OCI-LY1 (cell line): ENCODE measurements at regions not wholly inside any gene's neighbourhood (a gene's known extent, or its start where the extent isn't known, plus 50 kb on each side); places are given as distances from the start of the nearest gene placed in this dataset.

Experiments used
- H2AFZ ChIP-seq: fragments of 200-600 bp; sonication (generic), shearing (Covaris generic); 2 replicates; pipeline ENCODE4 v1.6.0; 2014; ENCODE audit warnings: antibody characterized with exemption, mild to moderate bottlenecking, low read length
- H3F3A ChIP-seq: fragments of 200-600 bp; sonication (generic), shearing (Covaris generic); 2 replicates; pipeline ENCODE4 v1.6.0; 2014; ENCODE audit warnings: mild to moderate bottlenecking, antibody characterized with exemption, low read length, moderate library complexity; ENCODE audit not compliant: insufficient read depth
- H3K27ac ChIP-seq: fragments of 200-600 bp; sonication (generic); 2 replicates; pipeline ENCODE4 v1.5.1; 2014; ENCODE audit warnings: low read length, mixed run types, mild to moderate bottlenecking, low read depth; ENCODE audit not compliant: poor library complexity, severe bottlenecking
- H3K27me3 ChIP-seq: fragments of 200-600 bp; sonication (generic); 2 replicates; pipeline ENCODE4 v1.6.0; 2014; ENCODE audit warnings: antibody characterized with exemption, mild to moderate bottlenecking, low read length, moderate library complexity; ENCODE audit not compliant: insufficient read depth
- H3K36me3 ChIP-seq: fragments of 200-600 bp; sonication (generic); 2 replicates; pipeline ENCODE4 v1.6.1; 2014; ENCODE audit warnings: mild to moderate bottlenecking, antibody characterized with exemption, low read length, moderate library complexity, mixed read lengths; ENCODE audit not compliant: insufficient read depth
- H3K4me1 ChIP-seq: fragments of 200-600 bp; sonication (generic); 2 replicates; pipeline ENCODE4 v1.5.1; 2014; ENCODE audit warnings: mild to moderate bottlenecking, low read length, moderate library complexity; ENCODE audit not compliant: insufficient read depth, severe bottlenecking
- H3K4me2 ChIP-seq: fragments of 200-600 bp; sonication (generic), shearing (Covaris generic); 2 replicates; pipeline ENCODE4 v1.6.1; 2014; ENCODE audit warnings: low read length
- H3K4me3 ChIP-seq: fragments of 200-600 bp; sonication (generic); 2 replicates; pipeline ENCODE4 v1.5.1; 2014; ENCODE audit warnings: low read length, low read depth, mild to moderate bottlenecking, mixed read lengths; ENCODE audit not compliant: poor library complexity, severe bottlenecking
- H3K79me2 ChIP-seq: fragments of 200-600 bp; shearing (Covaris generic); 2 replicates; pipeline ENCODE4 v1.6.1; 2016; ENCODE audit warnings: mixed run types, low read length, mixed read lengths; ENCODE audit not compliant: insufficient read depth
- H3K9ac ChIP-seq: fragments of 200-600 bp; sonication (generic), shearing (Covaris generic); 2 replicates; pipeline ENCODE4 v1.6.1; 2014; ENCODE audit warnings: mild to moderate bottlenecking, low read length, mixed read lengths
- H3K9me2 ChIP-seq: fragments of 200-600 bp; sonication (generic), shearing (Covaris generic); 2 replicates; pipeline ENCODE4 v1.6.1; 2014; ENCODE audit warnings: low read depth, mild to moderate bottlenecking, low read length, mixed read lengths
- H3K9me3 ChIP-seq: fragments of 200-600 bp; shearing (Covaris generic); 2 replicates; pipeline ENCODE4 v1.6.1; 2014; ENCODE audit warnings: low read length, mixed read lengths
- H4K20me1 ChIP-seq: fragments of 200-600 bp; sonication (generic), shearing (Covaris generic); 2 replicates; pipeline ENCODE4 v1.6.0; 2016; ENCODE audit warnings: mild to moderate bottlenecking, low read length; ENCODE audit not compliant: insufficient read depth
- EZH2 ChIP-seq: fragments of 200-600 bp; sonication (generic), shearing (Covaris generic); IDR thresholded peaks from 2 replicates; pipeline ENCODE4 v1.8.0; 2017; ENCODE audit warnings: borderline replicate concordance, mixed run types, mild to moderate bottlenecking, antibody characterized with exemption, low read length, moderate library complexity, mixed read lengths
- TF ChIP-seq, protein P1 (sequence below): fragments of 200-600 bp; sonication (generic), shearing (Covaris generic); IDR thresholded peaks from 2 replicates; pipeline ENCODE4 v1.5.1; 2017; ENCODE audit warnings: mild to moderate bottlenecking, antibody characterized with exemption, low read length, moderate library complexity, mixed read lengths

DNA sequence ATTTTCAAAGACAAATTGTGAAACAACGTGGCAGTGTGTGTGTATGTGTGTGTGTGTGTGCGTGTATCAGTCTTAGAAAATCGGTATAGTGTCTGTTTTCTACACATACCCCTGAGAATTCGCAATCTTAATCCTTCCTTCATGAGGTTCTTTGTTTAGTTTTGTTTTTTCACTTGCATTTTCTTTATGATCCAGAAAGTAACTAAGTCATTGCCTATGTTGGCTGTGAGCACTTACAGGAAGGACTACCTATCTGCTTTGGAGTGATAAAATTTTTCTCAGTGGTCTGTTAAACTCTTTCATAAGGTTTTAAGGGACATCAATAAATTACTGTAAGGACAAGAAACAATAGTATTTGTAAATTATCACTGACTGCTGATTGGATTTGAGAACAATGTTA lies 1587.1 kb downstream of the PCDH9 start:
- Histone ChIP-seq H3K9me2 (no peaks in the 10 kb centered on the region), H3F3A (no peaks in the 10 kb centered on the region), H3K9me3 (peaks cover 10% of the 10 kb centered on the region), H3K79me2 (no peaks in the 10 kb centered on the region), H3K27ac (no peak overlapping the region), H3K4me3 (no peak overlapping the region), H3K4me1 (peaks cover 10% of the 10 kb centered on the region), H3K9ac (no peak overlapping the region), H3K36me3 (no peaks in the 10 kb centered on the region), H3K4me2 (peak overlapping the region; percentile 28; the same call in 1 of the 2 replicates), H3K27me3 (no peaks in the 10 kb centered on the region), H4K20me1 (no peaks in the 10 kb centered on the region), H2AFZ (peak overlapping the region; percentile 76)
- no peak for TF ChIP-seq EZH2
- TF ChIP-seq, protein P1, sequence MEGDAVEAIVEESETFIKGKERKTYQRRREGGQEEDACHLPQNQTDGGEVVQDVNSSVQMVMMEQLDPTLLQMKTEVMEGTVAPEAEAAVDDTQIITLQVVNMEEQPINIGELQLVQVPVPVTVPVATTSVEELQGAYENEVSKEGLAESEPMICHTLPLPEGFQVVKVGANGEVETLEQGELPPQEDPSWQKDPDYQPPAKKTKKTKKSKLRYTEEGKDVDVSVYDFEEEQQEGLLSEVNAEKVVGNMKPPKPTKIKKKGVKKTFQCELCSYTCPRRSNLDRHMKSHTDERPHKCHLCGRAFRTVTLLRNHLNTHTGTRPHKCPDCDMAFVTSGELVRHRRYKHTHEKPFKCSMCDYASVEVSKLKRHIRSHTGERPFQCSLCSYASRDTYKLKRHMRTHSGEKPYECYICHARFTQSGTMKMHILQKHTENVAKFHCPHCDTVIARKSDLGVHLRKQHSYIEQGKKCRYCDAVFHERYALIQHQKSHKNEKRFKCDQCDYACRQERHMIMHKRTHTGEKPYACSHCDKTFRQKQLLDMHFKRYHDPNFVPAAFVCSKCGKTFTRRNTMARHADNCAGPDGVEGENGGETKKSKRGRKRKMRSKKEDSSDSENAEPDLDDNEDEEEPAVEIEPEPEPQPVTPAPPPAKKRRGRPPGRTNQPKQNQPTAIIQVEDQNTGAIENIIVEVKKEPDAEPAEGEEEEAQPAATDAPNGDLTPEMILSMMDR = no peak

DNA sequence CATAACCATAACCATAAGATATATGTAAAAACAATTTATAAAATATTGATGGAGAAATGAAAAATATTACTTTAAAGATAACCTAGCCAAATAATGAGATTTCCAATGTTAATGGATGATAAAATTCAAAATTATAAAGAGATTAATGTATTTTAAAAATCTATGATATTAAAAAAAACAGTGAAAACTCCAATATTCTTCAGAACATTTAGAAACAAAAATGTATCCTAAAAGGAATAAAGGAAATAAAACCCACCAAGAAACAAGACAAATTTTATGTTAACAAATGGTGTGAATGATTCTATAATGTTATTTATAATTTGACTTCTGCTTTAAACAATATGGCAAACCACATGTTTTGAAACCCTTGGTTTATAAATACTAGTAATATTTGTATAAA lies 1587.8 kb downstream of the PCDH9 start:
- Histone ChIP-seq H3K4me1 (peaks cover 12% of the 10 kb centered on the region), H3K9ac (no peak overlapping the region), H3K4me3 (no peak overlapping the region), H3K27ac (no peak overlapping the region), H2AFZ (peak overlapping the region; percentile 76), H4K20me1 (no peaks in the 10 kb centered on the region), H3K9me2 (no peaks in the 10 kb centered on the region), H3K79me2 (no peaks in the 10 kb centered on the region), H3K4me2 (peak overlapping the region; percentile 28; the same call in 1 of the 2 replicates), H3K27me3 (no peaks in the 10 kb centered on the region), H3K9me3 (peaks cover 10% of the 10 kb centered on the region), H3F3A (no peaks in the 10 kb centered on the region), H3K36me3 (no peaks in the 10 kb centered on the region)
- TF ChIP-seq, protein P1 = no peak
- TF ChIP-seq EZH2 = no peak

DNA sequence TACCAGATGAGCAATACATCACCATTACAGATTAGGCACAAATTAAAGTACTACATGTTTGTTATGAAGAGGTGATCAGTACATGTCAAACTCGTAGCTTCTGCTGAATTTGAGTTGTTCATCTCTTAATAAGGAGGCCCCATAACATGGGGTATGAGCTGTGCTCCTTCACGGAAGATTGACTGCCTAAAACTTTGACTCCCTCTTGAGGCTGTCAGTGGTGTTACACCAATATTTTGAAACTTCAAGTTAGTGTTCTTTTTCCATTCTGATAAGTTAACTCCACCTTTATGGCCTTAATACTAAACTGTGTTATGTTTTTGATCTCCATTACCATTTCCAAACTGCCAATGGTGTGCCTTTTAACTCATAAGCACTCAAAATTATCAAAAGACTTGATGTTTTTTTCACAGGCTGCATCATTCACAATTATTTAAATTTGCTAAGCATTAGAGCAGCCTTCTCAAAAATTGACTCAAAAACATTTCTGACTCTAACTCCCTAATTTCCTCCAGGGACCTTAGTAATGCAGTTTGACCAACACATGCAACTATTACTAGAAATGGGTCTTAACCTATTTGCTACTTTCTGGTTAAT lies 1591.5 kb downstream of the PCDH9 start:
- no peak overlapping the region for H3K4me3 ChIP-seq
- H3K27me3 ChIP-seq = no peaks in the 10 kb centered on the region
- H3F3A ChIP-seq = no peaks in the 10 kb centered on the region; the same call in 1 of the 2 replicates
- no peaks in the 10 kb centered on the region for H3K9me2 ChIP-seq
- no peaks in the 10 kb centered on the region for H3K79me2 ChIP-seq
- H3K4me2 ChIP-seq = no peak overlapping the region
- H3K36me3 ChIP-seq = no peaks in the 10 kb centered on the region
- no peak overlapping the region for H3K9ac ChIP-seq
- no peaks in the 10 kb centered on the region for H3K9me3 ChIP-seq
- H2AFZ ChIP-seq = peak overlapping the region; percentile 29; the same call in 1 of the 2 replicates
- H3K27ac ChIP-seq = no peak overlapping the region
- TF ChIP-seq EZH2 = no peak
- TF ChIP-seq, protein P1 = peak; percentile 95
- H4K20me1 ChIP-seq = no peaks in the 10 kb centered on the region
- peaks cover 12% of the 10 kb centered on the region for H3K4me1 ChIP-seq
